ENCODE measurements at regions not wholly inside any gene's neighbourhood (a gene's known extent, or its start where the extent isn't known, plus 50 kb on each side); places are given as distances from the start of the nearest gene placed in this dataset.

DNA sequence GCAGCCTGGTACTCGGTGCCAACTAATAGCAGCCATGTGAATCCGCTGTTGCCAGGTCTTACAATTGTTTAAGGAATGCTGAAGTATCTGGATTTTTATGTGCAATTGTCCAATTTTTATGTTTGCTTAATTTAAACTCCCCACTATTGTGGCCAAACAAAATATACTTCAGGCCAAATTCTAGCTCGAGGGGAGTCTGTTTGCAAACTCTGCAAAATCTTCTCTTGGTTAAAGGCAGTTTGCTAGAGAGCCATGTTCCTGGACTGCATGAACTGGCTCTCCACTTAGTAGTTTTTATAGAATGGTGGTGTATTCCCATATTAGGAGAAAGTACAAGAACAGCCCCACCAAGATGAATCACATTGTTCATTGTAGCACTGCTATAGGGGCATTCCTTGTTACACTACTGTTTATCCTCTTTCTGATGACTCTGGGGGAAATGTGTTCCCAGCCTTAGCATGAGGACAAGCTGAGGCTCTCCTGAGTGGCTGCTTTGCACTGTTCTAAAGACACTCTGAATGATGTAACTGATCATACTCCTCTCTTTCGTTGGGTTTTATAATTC is 178.0 kb upstream of the GLI3 start:
- no peak for TF ChIP-seq POLR2A (IDR thresholded peaks at IDR 0.05)
- TF ChIP-seq, protein P1, sequence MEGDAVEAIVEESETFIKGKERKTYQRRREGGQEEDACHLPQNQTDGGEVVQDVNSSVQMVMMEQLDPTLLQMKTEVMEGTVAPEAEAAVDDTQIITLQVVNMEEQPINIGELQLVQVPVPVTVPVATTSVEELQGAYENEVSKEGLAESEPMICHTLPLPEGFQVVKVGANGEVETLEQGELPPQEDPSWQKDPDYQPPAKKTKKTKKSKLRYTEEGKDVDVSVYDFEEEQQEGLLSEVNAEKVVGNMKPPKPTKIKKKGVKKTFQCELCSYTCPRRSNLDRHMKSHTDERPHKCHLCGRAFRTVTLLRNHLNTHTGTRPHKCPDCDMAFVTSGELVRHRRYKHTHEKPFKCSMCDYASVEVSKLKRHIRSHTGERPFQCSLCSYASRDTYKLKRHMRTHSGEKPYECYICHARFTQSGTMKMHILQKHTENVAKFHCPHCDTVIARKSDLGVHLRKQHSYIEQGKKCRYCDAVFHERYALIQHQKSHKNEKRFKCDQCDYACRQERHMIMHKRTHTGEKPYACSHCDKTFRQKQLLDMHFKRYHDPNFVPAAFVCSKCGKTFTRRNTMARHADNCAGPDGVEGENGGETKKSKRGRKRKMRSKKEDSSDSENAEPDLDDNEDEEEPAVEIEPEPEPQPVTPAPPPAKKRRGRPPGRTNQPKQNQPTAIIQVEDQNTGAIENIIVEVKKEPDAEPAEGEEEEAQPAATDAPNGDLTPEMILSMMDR (IDR thresholded peaks at IDR 0.05 in 4 of 5, conservative IDR thresholded peaks at IDR 0.05 in 1 of 5), result no peak

All from gastrocnemius medialis (tissue), 4 donors.